ENCODE measurements at regions not wholly inside any gene's neighbourhood (a gene's known extent, or its start where the extent isn't known, plus 50 kb on each side); places are given as distances from the start of the nearest gene placed in this dataset.
"Not testable (repeated sequence)": the region's sequence is repeated elsewhere in the genome, so short reads cannot be mapped to it uniquely, and the experiment has no call there.

DNA sequence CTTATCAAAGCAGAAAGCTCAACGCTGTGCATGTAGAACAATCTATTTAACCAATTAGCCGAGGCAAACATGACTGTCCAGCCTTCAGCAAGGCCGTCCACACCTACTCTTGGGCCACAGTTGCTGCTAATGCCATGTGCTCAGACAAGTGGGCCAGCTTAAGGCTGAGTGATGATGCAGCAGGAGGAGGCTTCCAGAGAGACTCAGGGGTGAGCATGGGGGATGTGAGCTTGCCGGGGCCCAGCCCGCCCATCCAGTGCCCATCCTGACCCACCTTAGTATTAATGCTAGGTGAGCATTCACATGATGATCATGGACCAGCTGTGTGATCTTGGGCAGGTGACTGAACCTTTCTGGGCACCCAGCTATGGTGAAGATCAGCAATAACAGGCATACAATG lies 150.1 kb downstream of the TPRA1 start:
- Mint-ChIP-seq H3K27me3 (ENCODE audit: low read depth) (peaks cover 27% of the 10 kb centered on the region), H3K36me3 (ENCODE audit: low read depth) (no peaks in the 10 kb centered on the region), H3K27ac (no peak overlapping the region), H3K4me3 (no peak overlapping the region), H3K4me1 (no peaks in the 10 kb centered on the region), H3K9me3 (no peaks in the 10 kb centered on the region)
- TF ChIP-seq, protein P1, sequence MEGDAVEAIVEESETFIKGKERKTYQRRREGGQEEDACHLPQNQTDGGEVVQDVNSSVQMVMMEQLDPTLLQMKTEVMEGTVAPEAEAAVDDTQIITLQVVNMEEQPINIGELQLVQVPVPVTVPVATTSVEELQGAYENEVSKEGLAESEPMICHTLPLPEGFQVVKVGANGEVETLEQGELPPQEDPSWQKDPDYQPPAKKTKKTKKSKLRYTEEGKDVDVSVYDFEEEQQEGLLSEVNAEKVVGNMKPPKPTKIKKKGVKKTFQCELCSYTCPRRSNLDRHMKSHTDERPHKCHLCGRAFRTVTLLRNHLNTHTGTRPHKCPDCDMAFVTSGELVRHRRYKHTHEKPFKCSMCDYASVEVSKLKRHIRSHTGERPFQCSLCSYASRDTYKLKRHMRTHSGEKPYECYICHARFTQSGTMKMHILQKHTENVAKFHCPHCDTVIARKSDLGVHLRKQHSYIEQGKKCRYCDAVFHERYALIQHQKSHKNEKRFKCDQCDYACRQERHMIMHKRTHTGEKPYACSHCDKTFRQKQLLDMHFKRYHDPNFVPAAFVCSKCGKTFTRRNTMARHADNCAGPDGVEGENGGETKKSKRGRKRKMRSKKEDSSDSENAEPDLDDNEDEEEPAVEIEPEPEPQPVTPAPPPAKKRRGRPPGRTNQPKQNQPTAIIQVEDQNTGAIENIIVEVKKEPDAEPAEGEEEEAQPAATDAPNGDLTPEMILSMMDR (IDR thresholded peaks at IDR 0.05; ENCODE audit: unreplicated experiment in 3 of 3): no peak

DNA sequence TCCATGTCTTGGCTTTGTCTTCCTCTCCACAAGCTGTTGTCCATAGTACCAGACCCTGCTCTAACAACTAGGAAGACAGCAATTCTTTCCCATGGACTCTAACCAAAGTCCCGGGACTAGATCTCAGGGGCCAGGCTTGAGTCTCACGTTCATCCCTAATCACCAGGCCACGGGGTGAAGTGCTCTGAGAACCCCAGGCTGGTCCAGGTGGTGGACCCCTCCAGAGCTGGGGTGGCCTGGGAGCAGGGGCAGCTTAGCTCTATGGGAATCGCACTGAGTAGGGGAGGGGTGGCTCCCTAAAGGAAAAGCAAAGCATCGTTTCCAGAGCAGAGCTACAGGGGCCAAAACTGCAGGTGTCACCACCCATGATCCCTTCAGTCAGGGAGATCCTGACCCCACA lies 150.9 kb downstream of the TPRA1 start:
- no peaks in the 10 kb centered on the region for H3K9me3 Mint-ChIP-seq
- TF ChIP-seq, protein P1 (IDR thresholded peaks at IDR 0.05; ENCODE audit: unreplicated experiment in 3 of 3): no peak
- H3K4me3 Mint-ChIP-seq: no peak overlapping the region
- H3K27ac Mint-ChIP-seq: no peak overlapping the region
- H3K27me3 Mint-ChIP-seq (ENCODE audit: low read depth): peaks cover 21% of the 10 kb centered on the region
- H3K4me1 Mint-ChIP-seq: no peaks in the 10 kb centered on the region
- H3K36me3 Mint-ChIP-seq (ENCODE audit: low read depth): no peaks in the 10 kb centered on the region

DNA sequence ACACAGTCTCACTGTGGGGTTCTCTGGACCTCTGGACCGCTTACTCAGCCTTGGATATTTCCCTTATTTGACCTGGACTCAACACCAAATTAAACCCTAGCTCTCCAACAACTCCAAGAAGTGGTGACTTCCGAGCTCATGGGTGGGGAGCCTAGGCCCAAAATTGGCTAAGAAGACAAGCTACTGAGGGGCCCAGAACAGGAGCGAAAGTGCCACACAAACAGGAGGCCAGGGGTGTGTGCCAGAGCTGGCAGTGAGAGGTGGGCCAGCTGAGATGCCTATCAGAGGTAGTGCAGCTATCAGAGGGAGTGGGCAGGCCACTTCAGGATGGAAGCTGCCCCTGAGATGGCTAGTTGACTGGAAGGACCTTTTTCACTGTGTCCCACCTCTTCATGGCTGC lies 151.1 kb upstream of the PRR20G start:
- H3K4me1 Mint-ChIP-seq: no peaks in the 10 kb centered on the region
- peaks cover 21% of the 10 kb centered on the region for H3K27me3 Mint-ChIP-seq (ENCODE audit: low read depth)
- H3K36me3 Mint-ChIP-seq (ENCODE audit: low read depth): no peaks in the 10 kb centered on the region
- TF ChIP-seq, protein P1 (IDR thresholded peaks at IDR 0.05; ENCODE audit: unreplicated experiment in 3 of 3): no peak
- H3K9me3 Mint-ChIP-seq: no peaks in the 10 kb centered on the region
- H3K27ac Mint-ChIP-seq: no peak overlapping the region
- H3K4me3 Mint-ChIP-seq: no peak overlapping the region

DNA sequence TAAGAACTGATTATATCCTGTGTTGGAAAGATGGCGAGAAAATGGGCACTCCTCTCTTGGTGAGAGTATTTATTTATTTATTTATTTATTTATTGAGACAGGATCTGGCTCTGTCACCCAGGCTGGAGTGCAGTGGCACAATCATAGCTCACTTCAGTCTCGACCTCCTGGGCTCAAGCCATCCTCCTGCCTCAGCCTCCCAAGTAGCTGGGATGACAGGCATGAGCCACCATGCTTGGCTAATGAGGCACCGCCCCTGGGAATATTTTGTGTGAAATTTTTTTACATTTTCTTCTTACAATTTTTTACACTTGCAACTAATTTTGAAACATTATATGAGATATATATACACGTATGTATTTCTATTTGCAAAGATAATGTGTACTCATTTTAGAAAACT lies 150.5 kb upstream of the PRR20G start:
- Mint-ChIP-seq H3K4me1 (no peaks in the 10 kb centered on the region), H3K9me3 (no peaks in the 10 kb centered on the region), H3K36me3 (ENCODE audit: low read depth) (no peaks in the 10 kb centered on the region), H3K27ac (no peak overlapping the region), H3K27me3 (ENCODE audit: low read depth) (peaks cover 19% of the 10 kb centered on the region), H3K4me3 (no peak overlapping the region)
- TF ChIP-seq, protein P1 (IDR thresholded peaks at IDR 0.05; ENCODE audit: unreplicated experiment in 3 of 3): no peak

DNA sequence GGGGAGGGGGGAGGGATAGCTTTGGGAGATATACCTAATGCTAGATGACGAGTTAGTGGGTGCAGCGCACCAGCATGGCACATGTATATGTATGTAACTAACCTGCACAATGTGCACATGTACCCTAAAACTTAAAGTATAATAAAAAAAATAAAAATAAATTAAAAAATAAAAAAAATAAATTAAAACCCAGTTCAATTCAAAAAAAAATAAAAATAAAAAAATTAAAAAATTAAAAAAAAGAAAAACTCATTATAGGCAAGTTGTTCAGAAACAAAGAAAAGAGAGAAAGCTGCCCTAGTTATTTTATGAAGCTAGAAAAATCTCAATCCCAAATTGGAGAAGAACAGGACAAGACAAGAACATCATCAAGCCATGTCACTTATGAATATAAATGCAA lies 147.5 kb upstream of the PRR20G start:
- H3K4me1 Mint-ChIP-seq; H3K36me3 Mint-ChIP-seq (ENCODE audit: low read depth); H3K27ac Mint-ChIP-seq; H3K4me3 Mint-ChIP-seq; H3K9me3 Mint-ChIP-seq: not testable (repeated sequence)
- H3K27me3 Mint-ChIP-seq (ENCODE audit: low read depth): peaks cover 12% of the 10 kb centered on the region

DNA sequence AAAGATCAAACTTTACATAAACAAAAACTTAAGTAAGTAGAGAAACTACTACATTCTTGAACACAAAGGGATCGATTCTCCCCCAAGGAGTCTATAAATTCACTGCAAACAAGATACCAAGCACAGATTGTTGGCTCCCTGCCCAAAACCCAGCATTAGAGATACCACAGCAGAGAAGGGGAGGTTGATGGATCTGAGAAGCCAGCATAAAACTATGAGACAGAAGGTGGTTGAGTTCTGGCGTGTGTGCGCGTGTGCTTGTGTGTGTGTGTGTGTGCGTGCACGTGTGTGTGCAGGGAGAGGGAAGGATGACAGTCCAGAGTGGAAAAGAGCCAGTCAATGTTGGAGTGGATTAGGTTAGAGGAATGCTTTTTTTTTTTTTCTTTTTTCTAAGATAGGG lies 143.2 kb upstream of the PRR20G start:
- TF ChIP-seq, protein P1 (IDR thresholded peaks at IDR 0.05; ENCODE audit: unreplicated experiment in 3 of 3): no peak
- Mint-ChIP-seq H3K27ac (no peak overlapping the region), H3K36me3 (ENCODE audit: low read depth) (no peaks in the 10 kb centered on the region), H3K4me3 (no peak overlapping the region), H3K27me3 (ENCODE audit: low read depth) (peaks cover 23% of the 10 kb centered on the region), H3K4me1 (peaks cover 32% of the 10 kb centered on the region), H3K9me3 (peaks cover 4% of the 10 kb centered on the region)
